IMR-90 (cell line): ENCODE measurements at regions not wholly inside any gene's neighbourhood (a gene's known extent, or its start where the extent isn't known, plus 50 kb on each side); places are given as distances from the start of the nearest gene placed in this dataset.

Source experiments
- ATAC-seq: fragments of 200-7000 bp; cut with Tn5 transposase; 2 replicates; pipeline ENCODE4 v1.9.1; 2020; ENCODE audit warnings: low read depth, mild to moderate bottlenecking, moderate library complexity
- BruUV-seq: library from RNA; stranded (reverse); fragments of 400-500 nt; replicated peaks from 2 replicates; lab custom pipeline; 2021; lab: Mats Ljungman, UMichigan
- CTCF ChIA-PET: fragments of 300-600 bp; formaldehyde crosslinking; extraction: SDS; loops from one replicate; lab custom pipeline; 2021; ENCODE audit warnings: antibody characterized with exemption; lab: Yijun Ruan, JAX
- POLR2A ChIA-PET: fragments of 300-600 bp; sonication (Branson Sonifier 250); formaldehyde crosslinking; loops from one replicate; lab custom pipeline; 2022; ENCODE audit warnings: antibody characterized with exemption; ENCODE audit not compliant: unreplicated experiment; lab: Charles Lee
- DNase-seq: peaks from one replicate; pipeline ENCODE4 v3.0.0; 2013
- H2AFZ ChIP-seq: replicated peaks from 2 replicates; pipeline ENCODE3; 2013; ENCODE audit warnings: low read length, mild to moderate bottlenecking; ENCODE audit not compliant: poor library complexity
- H2AK5ac ChIP-seq: 2 replicates; pipeline ENCODE4 v1.6.1; 2013; ENCODE audit warnings: low read depth, low read length, inconsistent platforms
- H2AK9ac ChIP-seq: replicated peaks from 2 replicates; pipeline ENCODE3; 2013; ENCODE audit warnings: mild to moderate bottlenecking, low read depth, low read length, moderate library complexity; ENCODE audit not compliant: poor library complexity
- H2BK120ac ChIP-seq: 2 replicates; pipeline ENCODE4 v1.6.1; 2013; ENCODE audit warnings: low read depth, low read length, inconsistent platforms
- H2BK15ac ChIP-seq: 3 replicates; pipeline ENCODE4 v1.6.1; 2013; ENCODE audit warnings: low read depth, low read length, inconsistent platforms
- H2BK20ac ChIP-seq: 2 replicates; pipeline ENCODE4 v1.6.1; 2013; ENCODE audit warnings: low read depth, mild to moderate bottlenecking, inconsistent platforms, low read length, moderate library complexity
- H2BK5ac ChIP-seq: 2 replicates; pipeline ENCODE4 v1.6.1; 2013; ENCODE audit warnings: mild to moderate bottlenecking, low read depth, low read length, inconsistent platforms; ENCODE audit not compliant: poor library complexity, severe bottlenecking
- H3K14ac ChIP-seq: replicated peaks from 2 replicates; pipeline ENCODE4 v1.6.1; 2013; ENCODE audit warnings: low read depth, low read length, inconsistent platforms
- H3K18ac ChIP-seq: 2 replicates; pipeline ENCODE4 v1.6.1; 2013; ENCODE audit warnings: low read depth, low read length, control low read depth
- H3K23ac ChIP-seq: 2 replicates; pipeline ENCODE4 v1.6.1; 2013; ENCODE audit warnings: low read depth, low read length, inconsistent platforms
- H3K27ac ChIP-seq: 2 replicates; pipeline ENCODE4 v1.5.1; 2013; ENCODE audit warnings: mild to moderate bottlenecking, control low read depth, low read length; ENCODE audit not compliant: insufficient read depth
- H3K27me3 ChIP-seq: 2 replicates; pipeline ENCODE4 v1.6.1; 2013; ENCODE audit warnings: low read length; ENCODE audit not compliant: control insufficient read depth, insufficient read depth
- H3K36me3 ChIP-seq: 2 replicates; pipeline ENCODE4 v1.6.1; 2013; ENCODE audit warnings: low read length, mixed read lengths; ENCODE audit not compliant: control insufficient read depth, insufficient read depth
- H3K4ac ChIP-seq: 2 replicates; pipeline ENCODE4 v1.6.1; 2013; ENCODE audit warnings: low read depth, low read length, inconsistent platforms
- H3K4me1 ChIP-seq: 2 replicates; pipeline ENCODE4 v1.6.1; 2013; ENCODE audit warnings: low read length, mixed read lengths; ENCODE audit not compliant: control insufficient read depth, insufficient read depth
- H3K4me2 ChIP-seq: 2 replicates; pipeline ENCODE4 v1.6.1; 2013; ENCODE audit warnings: low read depth, mild to moderate bottlenecking, control low read depth, low read length, moderate library complexity
- H3K4me3 ChIP-seq: 2 replicates; pipeline ENCODE4 v1.5.1; 2013; ENCODE audit warnings: low read depth, mild to moderate bottlenecking, control low read depth, low read length, moderate library complexity; ENCODE audit not compliant: insufficient read depth
- H3K56ac ChIP-seq: 2 replicates; pipeline ENCODE4 v1.6.1; 2013; ENCODE audit warnings: low read length, inconsistent platforms; ENCODE audit not compliant: insufficient read depth; ENCODE audit errors: extremely low read depth
- H3K79me1 ChIP-seq, 2 experiments: 2 replicates each; pipeline ENCODE4 v1.6.1; 2013; ENCODE audit warnings: low read length in 2 of 2, inconsistent platforms in 1 of 2, low read depth in 1 of 2
- H3K9ac ChIP-seq: 2 replicates; pipeline ENCODE4 v1.6.1; 2013; ENCODE audit warnings: low read depth, low read length, control low read depth
- H3K9me1 ChIP-seq: 2 replicates; pipeline ENCODE4 v1.6.1; 2013; ENCODE audit warnings: low read length, inconsistent platforms; ENCODE audit not compliant: insufficient read depth
- H3K9me3 ChIP-seq: 2 replicates; pipeline ENCODE4 v1.6.1; 2013; ENCODE audit warnings: low read length; ENCODE audit not compliant: control insufficient read depth, insufficient read depth
- H4K20me1 ChIP-seq: 2 replicates; pipeline ENCODE4 v1.6.1; 2013; ENCODE audit warnings: low read length, inconsistent platforms; ENCODE audit not compliant: insufficient read depth
- H4K5ac ChIP-seq: 2 replicates; pipeline ENCODE4 v1.6.1; 2013; ENCODE audit warnings: mild to moderate bottlenecking, low read depth, low read length, control low read depth
- H4K8ac ChIP-seq, 2 experiments: 2 replicates each; pipeline ENCODE4 v1.6.1; 2013; ENCODE audit warnings: low read depth in 2 of 2, low read length in 2 of 2, control low read depth in 1 of 2, inconsistent platforms in 1 of 2
- H4K91ac ChIP-seq: 2 replicates; pipeline ENCODE4 v1.6.1; 2013; ENCODE audit warnings: low read depth, low read length, inconsistent platforms; ENCODE audit not compliant: insufficient read depth
- CEBPB ChIP-seq: IDR thresholded peaks from 2 replicates; pipeline ENCODE4 v1.6.1; 2012; ENCODE audit warnings: low read depth, low read length, improper control_type of control experiment
- CHD1 ChIP-seq: IDR thresholded peaks from 2 replicates; pipeline ENCODE4 v1.6.1; 2012; ENCODE audit warnings: low read depth, low read length, improper control_type of control experiment
- FOS ChIP-seq: fragments of 150-350 bp; IDR thresholded peaks from 2 replicates; pipeline ENCODE4 v1.6.1; 2016; ENCODE audit warnings: low read depth, low read length
- MAFK ChIP-seq: IDR thresholded peaks from 2 replicates; pipeline ENCODE4 v1.6.1; 2012; ENCODE audit warnings: low read depth, low read length, improper control_type of control experiment
- MXI1 ChIP-seq: IDR thresholded peaks from 2 replicates; pipeline ENCODE4 v1.6.1; 2012; ENCODE audit warnings: low read depth, mild to moderate bottlenecking, low read length, moderate library complexity, borderline replicate concordance
- NFE2L2 ChIP-seq: fragments of 150-350 bp; IDR thresholded peaks from 2 replicates; pipeline ENCODE4 v1.6.1; 2016; ENCODE audit warnings: low read depth, mild to moderate bottlenecking, low read length
- POLR2A ChIP-seq: IDR thresholded peaks from 2 replicates; pipeline ENCODE4 v1.6.1; 2012; ENCODE audit warnings: mild to moderate bottlenecking, low read depth, low read length
- RCOR1 ChIP-seq: IDR thresholded peaks from 2 replicates; pipeline ENCODE4 v1.6.1; 2012; ENCODE audit warnings: mild to moderate bottlenecking, low read length, improper control_type of control experiment; ENCODE audit not compliant: insufficient replicate concordance
- RFX5 ChIP-seq: IDR thresholded peaks from 2 replicates; pipeline ENCODE4 v1.8.0; 2012; ENCODE audit warnings: low read depth, mild to moderate bottlenecking, low read length, moderate library complexity
- SMC3 ChIP-seq: fragments of 150-350 bp; IDR thresholded peaks from 2 replicates; pipeline ENCODE4 v1.6.1; 2016; ENCODE audit warnings: low read depth, mild to moderate bottlenecking, antibody characterized with exemption, low read length, moderate library complexity
- WGBS, 2 experiments: methylation state at CpG; one replicate each; pipeline versions ENCODE4 v1.1.5 to v1.1.7; 2013; ENCODE audit warnings: missing lambda C conversion rate in 2 of 2; ENCODE audit not compliant: insufficient read length in 1 of 2; ENCODE audit errors: extremely low coverage in 2 of 2; 5-methylcytosine and 5-hydroxymethylcytosine counted together
- dilution Hi-C: fragments of 300-500 bp; cut with HindIII; formaldehyde crosslinking; loops from one replicate; pipeline ENCODE4 v1.14.3; 2018; ENCODE audit warnings: low sequenced_read_pairs; ENCODE audit not compliant: unreplicated experiment
- in situ Hi-C: fragments of 300-500 bp; cut with MboI; formaldehyde crosslinking; loops from 3 replicates; pipeline ENCODE4 v1.14.3; 2019; ENCODE audit warnings: low sequenced_read_pairs, inconsistent platforms, mixed read lengths
- intact Hi-C: fragments of 100-400 bp; cut with micrococcal nuclease; formaldehyde crosslinking; loops from 2 replicates; pipeline ENCODE4 v1.10.0; 2022
- TF ChIP-seq, protein P1 (sequence below): conservative IDR thresholded peaks from 2 replicates; pipeline ENCODE4 v1.5.1; 2012; ENCODE audit warnings: mild to moderate bottlenecking, low read depth, low read length, improper control_type of control experiment

DNA sequence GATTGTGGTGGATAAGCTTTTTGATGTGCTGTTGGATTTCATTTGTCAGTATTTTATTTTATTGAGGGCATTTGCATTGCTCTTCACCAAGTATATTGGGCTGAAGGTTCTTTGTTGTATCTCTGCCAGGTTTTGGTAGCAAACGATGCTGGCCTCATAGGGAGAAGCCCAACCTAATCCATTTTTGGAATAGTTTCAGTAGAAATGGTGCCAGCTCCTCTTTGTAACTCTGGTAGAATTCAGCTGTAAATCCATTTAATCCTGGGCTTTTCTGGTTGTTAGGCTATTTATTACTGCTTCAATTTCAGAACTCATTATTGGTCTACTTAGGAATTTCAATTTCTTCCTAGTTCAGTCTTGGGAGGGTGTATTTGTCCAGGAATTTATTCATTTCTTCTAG is 309.8 kb upstream of the SETBP1 start:
- no peak overlapping the region for H3K56ac ChIP-seq
- no peaks in the 10 kb centered on the region for H3K27me3 ChIP-seq
- no CpG with 5 or more reads among the region's 1 CpG for WGBS, 2 experiments
- DNase-seq (no peak), ATAC-seq (no peak)
- no peak overlapping the region for H4K5ac ChIP-seq
- no peak overlapping the region for H3K9ac ChIP-seq
- no peak overlapping the region for H3K23ac ChIP-seq
- no peak overlapping the region for H2BK120ac ChIP-seq
- H3K4me1 ChIP-seq, result no peaks in the 10 kb centered on the region
- no peak overlapping the region for H3K14ac ChIP-seq
- in situ Hi-C loops (no loop called here), dilution Hi-C loops (no loop called here), intact Hi-C loops (no loop called here)
- TF ChIP-seq MAFK (no peak), MXI1 (no peak), RCOR1 (no peak), POLR2A (no peak), RFX5 (no peak), SMC3 (no peak), NFE2L2 (no peak), CEBPB (no peak), CHD1 (no peak), FOS (no peak)
- TF ChIP-seq, protein P1, sequence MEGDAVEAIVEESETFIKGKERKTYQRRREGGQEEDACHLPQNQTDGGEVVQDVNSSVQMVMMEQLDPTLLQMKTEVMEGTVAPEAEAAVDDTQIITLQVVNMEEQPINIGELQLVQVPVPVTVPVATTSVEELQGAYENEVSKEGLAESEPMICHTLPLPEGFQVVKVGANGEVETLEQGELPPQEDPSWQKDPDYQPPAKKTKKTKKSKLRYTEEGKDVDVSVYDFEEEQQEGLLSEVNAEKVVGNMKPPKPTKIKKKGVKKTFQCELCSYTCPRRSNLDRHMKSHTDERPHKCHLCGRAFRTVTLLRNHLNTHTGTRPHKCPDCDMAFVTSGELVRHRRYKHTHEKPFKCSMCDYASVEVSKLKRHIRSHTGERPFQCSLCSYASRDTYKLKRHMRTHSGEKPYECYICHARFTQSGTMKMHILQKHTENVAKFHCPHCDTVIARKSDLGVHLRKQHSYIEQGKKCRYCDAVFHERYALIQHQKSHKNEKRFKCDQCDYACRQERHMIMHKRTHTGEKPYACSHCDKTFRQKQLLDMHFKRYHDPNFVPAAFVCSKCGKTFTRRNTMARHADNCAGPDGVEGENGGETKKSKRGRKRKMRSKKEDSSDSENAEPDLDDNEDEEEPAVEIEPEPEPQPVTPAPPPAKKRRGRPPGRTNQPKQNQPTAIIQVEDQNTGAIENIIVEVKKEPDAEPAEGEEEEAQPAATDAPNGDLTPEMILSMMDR, result no peak
- no peak overlapping the region for H2BK15ac ChIP-seq
- no peaks in the 10 kb centered on the region for H3K36me3 ChIP-seq
- peaks cover 6% of the 10 kb centered on the region for H3K9me3 ChIP-seq
- no peak overlapping the region for H4K8ac ChIP-seq
- no peaks in the 10 kb centered on the region for H4K20me1 ChIP-seq
- H2AK5ac ChIP-seq, result no peak overlapping the region
- no peaks in the 10 kb centered on the region for H3K79me1 ChIP-seq
- H3K27ac ChIP-seq, result no peak overlapping the region
- no peak overlapping the region for H2AFZ ChIP-seq
- no peak overlapping the region for H3K4me3 ChIP-seq
- no peak overlapping the region for H3K4me2 ChIP-seq
- H4K91ac ChIP-seq, result no peak overlapping the region
- no TSS peak for BruUV-seq
- no peak overlapping the region for H2AK9ac ChIP-seq
- no peak overlapping the region for H2BK5ac ChIP-seq
- H2BK20ac ChIP-seq, result no peak overlapping the region
- no peak overlapping the region for H3K4ac ChIP-seq
- H3K9me1 ChIP-seq, result no peaks in the 10 kb centered on the region
- no peak overlapping the region for H3K18ac ChIP-seq
- ChIA-PET POLR2A (no interaction called here), CTCF (no interaction called here)
